GM23338 (cell line): ENCODE measurements at regions not wholly inside any gene's neighbourhood (a gene's known extent, or its start where the extent isn't known, plus 50 kb on each side); places are given as distances from the start of the nearest gene placed in this dataset.

ENCODE experiments used
- ATAC-seq: fragments of 200-7000 bp; cut with Tn5 transposase; 3 replicates; pipeline ENCODE4 v1.9.1; 2020
- DNase-seq: peaks from one replicate; pipeline ENCODE4 v3.0.0-alpha.2; 2015; ENCODE audit warnings: low spot score
- H2AFZ ChIP-seq: fragments of 200-600 bp; sonication (generic); 2 replicates; pipeline ENCODE4 v1.8.0; 2016; ENCODE audit warnings: antibody characterized with exemption, mild to moderate bottlenecking, moderate library complexity
- H3F3A ChIP-seq: fragments of 200-600 bp; sonication (generic); replicated peaks from 2 replicates; pipeline ENCODE4 v1.8.0; 2017; ENCODE audit warnings: antibody characterized with exemption, mixed run types, low read depth
- H3K27ac ChIP-seq: fragments of 200-600 bp; sonication (generic); 2 replicates; pipeline ENCODE4 v1.6.1; 2016; ENCODE audit warnings: low read depth
- H3K27me3 ChIP-seq: fragments of 200-600 bp; sonication (generic); 2 replicates; pipeline ENCODE4 v1.8.0; 2016; ENCODE audit warnings: mild to moderate bottlenecking, mixed run types, moderate library complexity; ENCODE audit not compliant: insufficient read depth
- H3K36me3 ChIP-seq: fragments of 200-600 bp; sonication (generic); 2 replicates; pipeline ENCODE4 v1.8.0; 2016; ENCODE audit warnings: mild to moderate bottlenecking; ENCODE audit not compliant: insufficient read depth
- H3K4me1 ChIP-seq: fragments of 200-600 bp; sonication (generic); 2 replicates; pipeline ENCODE4 v1.8.0; 2016; ENCODE audit warnings: mild to moderate bottlenecking, moderate library complexity; ENCODE audit not compliant: insufficient read depth
- H3K4me2 ChIP-seq: fragments of 200-600 bp; sonication (generic); 2 replicates; pipeline ENCODE4 v1.7.1; 2017; ENCODE audit warnings: mixed run types
- H3K4me3 ChIP-seq: fragments of 200-600 bp; sonication (generic); 2 replicates; pipeline ENCODE4 v1.6.1; 2016; ENCODE audit warnings: mixed run types
- H3K79me2 ChIP-seq: fragments of 200-600 bp; sonication (generic); replicated peaks from 2 replicates; pipeline ENCODE4 v1.8.0; 2017; ENCODE audit warnings: mild to moderate bottlenecking; ENCODE audit not compliant: insufficient read depth
- H3K9me2 ChIP-seq: fragments of 200-600 bp; sonication (generic); 2 replicates; pipeline ENCODE4 v1.8.0; 2017; ENCODE audit not compliant: insufficient read depth
- H4K20me1 ChIP-seq: fragments of 200-600 bp; sonication (generic); replicated peaks from 2 replicates; pipeline ENCODE4 v1.8.0; 2017; ENCODE audit warnings: mild to moderate bottlenecking; ENCODE audit not compliant: insufficient read depth
- H3K27ac Mint-ChIP-seq: 2 replicates; pipeline ENCODE4 v1.8.0; 2020; ENCODE audit warnings: inconsistent platforms, mild to moderate bottlenecking, moderate library complexity, mixed read lengths
- H3K27me3 Mint-ChIP-seq: 3 replicates; pipeline ENCODE4 v1.8.0; 2022; ENCODE audit warnings: low read depth, mild to moderate bottlenecking, moderate library complexity, mixed read lengths, inconsistent platforms; ENCODE audit not compliant: insufficient read depth, poor library complexity
- H3K36me3 Mint-ChIP-seq: 3 replicates; pipeline ENCODE4 v1.8.0; 2021; ENCODE audit warnings: low read depth, mild to moderate bottlenecking, inconsistent platforms, moderate library complexity, mixed read lengths
- H3K4me1 Mint-ChIP-seq: 3 replicates; pipeline ENCODE4 v1.8.0; 2020; ENCODE audit warnings: mild to moderate bottlenecking, inconsistent platforms, mixed read lengths
- H3K4me3 Mint-ChIP-seq: 3 replicates; pipeline ENCODE4 v1.8.0; 2021; ENCODE audit warnings: moderate library complexity, mild to moderate bottlenecking, inconsistent platforms, mixed read lengths
- H3K9me3 Mint-ChIP-seq: 3 replicates; pipeline ENCODE4 v1.8.0; 2020; ENCODE audit warnings: moderate library complexity, mild to moderate bottlenecking, inconsistent platforms, mixed read lengths
- CREB1 ChIP-seq: fragments of 250-450 bp; sonication (Bioruptor Pico); IDR thresholded peaks from 2 replicates; pipeline ENCODE4 v1.5.0; 2020; ENCODE audit warnings: low read depth, mild to moderate bottlenecking, moderate library complexity
- EZH2 ChIP-seq: fragments of 200-600 bp; sonication (generic); IDR thresholded peaks from one replicate; pipeline ENCODE4 v1.8.0; 2017; ENCODE audit warnings: antibody characterized with exemption, mild to moderate bottlenecking, low read depth; ENCODE audit not compliant: unreplicated experiment
- JUNB ChIP-seq: IDR thresholded peaks from one replicate; pipeline ENCODE4 v1.6.1; 2016; ENCODE audit warnings: antibody characterized with exemption; ENCODE audit not compliant: unreplicated experiment
- NANOG ChIP-seq: IDR thresholded peaks from 2 replicates; pipeline ENCODE4 v1.6.1; 2016; ENCODE audit warnings: antibody characterized with exemption, borderline replicate concordance
- POLR2AphosphoS5 ChIP-seq: IDR thresholded peaks from 2 replicates; pipeline ENCODE4 v1.6.1; 2016; ENCODE audit warnings: antibody characterized with exemption, low read depth
- STAT1 ChIP-seq: IDR thresholded peaks from one replicate; pipeline ENCODE4 v1.6.1; 2016; ENCODE audit warnings: antibody characterized with exemption; ENCODE audit not compliant: unreplicated experiment
- ZNF114 ChIP-seq: fragments of 250-450 bp; sonication (Bioruptor Pico); IDR thresholded peaks from 2 replicates; pipeline ENCODE4 v1.5.0; 2020; ENCODE audit warnings: mild to moderate bottlenecking, moderate library complexity
- ZNF331 ChIP-seq: fragments of 250-450 bp; sonication (Bioruptor Pico); IDR thresholded peaks from 2 replicates; pipeline ENCODE4 v1.5.0; 2020; ENCODE audit warnings: low read depth, mild to moderate bottlenecking, moderate library complexity
- TF ChIP-seq, protein P1 (sequence below), 2 experiments: fragments of 200-600 bp in 1 of 2; sonication (generic) in 1 of 2; conservative IDR thresholded peaks; 2 replicates each; pipeline versions ENCODE4 v1.5.1 to v1.6.1; 2016 to 2017; ENCODE audit warnings: antibody characterized with exemption in 2 of 2, low read depth in 2 of 2, mild to moderate bottlenecking in 2 of 2, moderate library complexity in 1 of 2
- TF ChIP-seq, protein P2 (sequence below): IDR thresholded peaks from 2 replicates; pipeline ENCODE4 v1.6.1; 2016; ENCODE audit warnings: antibody characterized with exemption
- TF ChIP-seq, protein P3 (sequence below): IDR thresholded peaks from one replicate; pipeline ENCODE4 v1.6.1; 2018; ENCODE audit warnings: antibody characterized with exemption; ENCODE audit not compliant: unreplicated experiment
- TF ChIP-seq, protein P4 (sequence below): fragments of 250-450 bp; sonication (Bioruptor Pico); IDR thresholded peaks from 2 replicates; pipeline ENCODE4 v1.5.0; 2020; ENCODE audit warnings: mild to moderate bottlenecking, moderate library complexity

DNA sequence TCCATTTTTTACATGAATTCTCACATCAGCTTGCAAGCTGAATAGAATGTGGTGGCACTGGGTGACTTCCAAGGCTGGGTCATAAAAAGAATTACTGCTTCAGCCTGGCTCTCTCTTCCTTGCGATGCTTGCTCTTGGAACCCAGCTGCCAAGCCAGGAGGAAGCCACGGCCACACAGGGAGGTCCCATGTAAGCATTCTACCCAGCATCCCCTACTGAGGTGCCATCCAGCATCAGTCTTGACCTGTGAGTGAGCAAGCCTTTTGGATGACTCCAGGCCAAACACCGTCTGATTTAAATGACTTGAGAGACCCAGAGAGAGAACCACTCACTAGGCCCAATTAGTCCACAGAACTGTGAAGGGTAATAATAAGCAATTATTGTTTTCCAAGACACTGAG, 750.3 kb upstream of the RAB6C start:
- Mint-ChIP-seq H3K4me3 (no peak overlapping the region), H3K27ac (no peak overlapping the region), H3K27me3 (no peaks in the 10 kb centered on the region), H3K9me3 (no peaks in the 10 kb centered on the region), H3K36me3 (no peaks in the 10 kb centered on the region), H3K4me1 (no peaks in the 10 kb centered on the region)
- Histone ChIP-seq H2AFZ (no peak overlapping the region), H3K36me3 (no peaks in the 10 kb centered on the region), H3K4me3 (no peak overlapping the region), H3K9me2 (0 out of 2 replicates have a peak, but pooled peaks cover 3% of the 10 kb centered on the region), H4K20me1 (no peaks in the 10 kb centered on the region), H3K27ac (no peak overlapping the region), H3F3A (no peaks in the 10 kb centered on the region), H3K27me3 (no peaks in the 10 kb centered on the region), H3K4me1 (no peaks in the 10 kb centered on the region), H3K79me2 (no peaks in the 10 kb centered on the region), H3K4me2 (no peak overlapping the region)
- ATAC-seq (no peak), DNase-seq (no peak)
- TF ChIP-seq, protein P1, sequence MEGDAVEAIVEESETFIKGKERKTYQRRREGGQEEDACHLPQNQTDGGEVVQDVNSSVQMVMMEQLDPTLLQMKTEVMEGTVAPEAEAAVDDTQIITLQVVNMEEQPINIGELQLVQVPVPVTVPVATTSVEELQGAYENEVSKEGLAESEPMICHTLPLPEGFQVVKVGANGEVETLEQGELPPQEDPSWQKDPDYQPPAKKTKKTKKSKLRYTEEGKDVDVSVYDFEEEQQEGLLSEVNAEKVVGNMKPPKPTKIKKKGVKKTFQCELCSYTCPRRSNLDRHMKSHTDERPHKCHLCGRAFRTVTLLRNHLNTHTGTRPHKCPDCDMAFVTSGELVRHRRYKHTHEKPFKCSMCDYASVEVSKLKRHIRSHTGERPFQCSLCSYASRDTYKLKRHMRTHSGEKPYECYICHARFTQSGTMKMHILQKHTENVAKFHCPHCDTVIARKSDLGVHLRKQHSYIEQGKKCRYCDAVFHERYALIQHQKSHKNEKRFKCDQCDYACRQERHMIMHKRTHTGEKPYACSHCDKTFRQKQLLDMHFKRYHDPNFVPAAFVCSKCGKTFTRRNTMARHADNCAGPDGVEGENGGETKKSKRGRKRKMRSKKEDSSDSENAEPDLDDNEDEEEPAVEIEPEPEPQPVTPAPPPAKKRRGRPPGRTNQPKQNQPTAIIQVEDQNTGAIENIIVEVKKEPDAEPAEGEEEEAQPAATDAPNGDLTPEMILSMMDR (conservative IDR thresholded peaks at IDR 0.05; ENCODE audit: low read depth in 2 of 2) = no peak
- TF ChIP-seq POLR2AphosphoS5 (no peak), CREB1 (CRISPR knock-in tag) (no peak), STAT1 (no peak), JUNB (no peak), ZNF114 (CRISPR knock-in tag) (no peak), NANOG (no peak), EZH2 (no peak), ZNF331 (CRISPR knock-in tag) (no peak)
- TF ChIP-seq, protein P2, sequence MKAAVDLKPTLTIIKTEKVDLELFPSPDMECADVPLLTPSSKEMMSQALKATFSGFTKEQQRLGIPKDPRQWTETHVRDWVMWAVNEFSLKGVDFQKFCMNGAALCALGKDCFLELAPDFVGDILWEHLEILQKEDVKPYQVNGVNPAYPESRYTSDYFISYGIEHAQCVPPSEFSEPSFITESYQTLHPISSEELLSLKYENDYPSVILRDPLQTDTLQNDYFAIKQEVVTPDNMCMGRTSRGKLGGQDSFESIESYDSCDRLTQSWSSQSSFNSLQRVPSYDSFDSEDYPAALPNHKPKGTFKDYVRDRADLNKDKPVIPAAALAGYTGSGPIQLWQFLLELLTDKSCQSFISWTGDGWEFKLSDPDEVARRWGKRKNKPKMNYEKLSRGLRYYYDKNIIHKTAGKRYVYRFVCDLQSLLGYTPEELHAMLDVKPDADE = no peak
- TF ChIP-seq, protein P3, sequence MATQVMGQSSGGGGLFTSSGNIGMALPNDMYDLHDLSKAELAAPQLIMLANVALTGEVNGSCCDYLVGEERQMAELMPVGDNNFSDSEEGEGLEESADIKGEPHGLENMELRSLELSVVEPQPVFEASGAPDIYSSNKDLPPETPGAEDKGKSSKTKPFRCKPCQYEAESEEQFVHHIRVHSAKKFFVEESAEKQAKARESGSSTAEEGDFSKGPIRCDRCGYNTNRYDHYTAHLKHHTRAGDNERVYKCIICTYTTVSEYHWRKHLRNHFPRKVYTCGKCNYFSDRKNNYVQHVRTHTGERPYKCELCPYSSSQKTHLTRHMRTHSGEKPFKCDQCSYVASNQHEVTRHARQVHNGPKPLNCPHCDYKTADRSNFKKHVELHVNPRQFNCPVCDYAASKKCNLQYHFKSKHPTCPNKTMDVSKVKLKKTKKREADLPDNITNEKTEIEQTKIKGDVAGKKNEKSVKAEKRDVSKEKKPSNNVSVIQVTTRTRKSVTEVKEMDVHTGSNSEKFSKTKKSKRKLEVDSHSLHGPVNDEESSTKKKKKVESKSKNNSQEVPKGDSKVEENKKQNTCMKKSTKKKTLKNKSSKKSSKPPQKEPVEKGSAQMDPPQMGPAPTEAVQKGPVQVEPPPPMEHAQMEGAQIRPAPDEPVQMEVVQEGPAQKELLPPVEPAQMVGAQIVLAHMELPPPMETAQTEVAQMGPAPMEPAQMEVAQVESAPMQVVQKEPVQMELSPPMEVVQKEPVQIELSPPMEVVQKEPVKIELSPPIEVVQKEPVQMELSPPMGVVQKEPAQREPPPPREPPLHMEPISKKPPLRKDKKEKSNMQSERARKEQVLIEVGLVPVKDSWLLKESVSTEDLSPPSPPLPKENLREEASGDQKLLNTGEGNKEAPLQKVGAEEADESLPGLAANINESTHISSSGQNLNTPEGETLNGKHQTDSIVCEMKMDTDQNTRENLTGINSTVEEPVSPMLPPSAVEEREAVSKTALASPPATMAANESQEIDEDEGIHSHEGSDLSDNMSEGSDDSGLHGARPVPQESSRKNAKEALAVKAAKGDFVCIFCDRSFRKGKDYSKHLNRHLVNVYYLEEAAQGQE = no peak
- TF ChIP-seq, protein P4, sequence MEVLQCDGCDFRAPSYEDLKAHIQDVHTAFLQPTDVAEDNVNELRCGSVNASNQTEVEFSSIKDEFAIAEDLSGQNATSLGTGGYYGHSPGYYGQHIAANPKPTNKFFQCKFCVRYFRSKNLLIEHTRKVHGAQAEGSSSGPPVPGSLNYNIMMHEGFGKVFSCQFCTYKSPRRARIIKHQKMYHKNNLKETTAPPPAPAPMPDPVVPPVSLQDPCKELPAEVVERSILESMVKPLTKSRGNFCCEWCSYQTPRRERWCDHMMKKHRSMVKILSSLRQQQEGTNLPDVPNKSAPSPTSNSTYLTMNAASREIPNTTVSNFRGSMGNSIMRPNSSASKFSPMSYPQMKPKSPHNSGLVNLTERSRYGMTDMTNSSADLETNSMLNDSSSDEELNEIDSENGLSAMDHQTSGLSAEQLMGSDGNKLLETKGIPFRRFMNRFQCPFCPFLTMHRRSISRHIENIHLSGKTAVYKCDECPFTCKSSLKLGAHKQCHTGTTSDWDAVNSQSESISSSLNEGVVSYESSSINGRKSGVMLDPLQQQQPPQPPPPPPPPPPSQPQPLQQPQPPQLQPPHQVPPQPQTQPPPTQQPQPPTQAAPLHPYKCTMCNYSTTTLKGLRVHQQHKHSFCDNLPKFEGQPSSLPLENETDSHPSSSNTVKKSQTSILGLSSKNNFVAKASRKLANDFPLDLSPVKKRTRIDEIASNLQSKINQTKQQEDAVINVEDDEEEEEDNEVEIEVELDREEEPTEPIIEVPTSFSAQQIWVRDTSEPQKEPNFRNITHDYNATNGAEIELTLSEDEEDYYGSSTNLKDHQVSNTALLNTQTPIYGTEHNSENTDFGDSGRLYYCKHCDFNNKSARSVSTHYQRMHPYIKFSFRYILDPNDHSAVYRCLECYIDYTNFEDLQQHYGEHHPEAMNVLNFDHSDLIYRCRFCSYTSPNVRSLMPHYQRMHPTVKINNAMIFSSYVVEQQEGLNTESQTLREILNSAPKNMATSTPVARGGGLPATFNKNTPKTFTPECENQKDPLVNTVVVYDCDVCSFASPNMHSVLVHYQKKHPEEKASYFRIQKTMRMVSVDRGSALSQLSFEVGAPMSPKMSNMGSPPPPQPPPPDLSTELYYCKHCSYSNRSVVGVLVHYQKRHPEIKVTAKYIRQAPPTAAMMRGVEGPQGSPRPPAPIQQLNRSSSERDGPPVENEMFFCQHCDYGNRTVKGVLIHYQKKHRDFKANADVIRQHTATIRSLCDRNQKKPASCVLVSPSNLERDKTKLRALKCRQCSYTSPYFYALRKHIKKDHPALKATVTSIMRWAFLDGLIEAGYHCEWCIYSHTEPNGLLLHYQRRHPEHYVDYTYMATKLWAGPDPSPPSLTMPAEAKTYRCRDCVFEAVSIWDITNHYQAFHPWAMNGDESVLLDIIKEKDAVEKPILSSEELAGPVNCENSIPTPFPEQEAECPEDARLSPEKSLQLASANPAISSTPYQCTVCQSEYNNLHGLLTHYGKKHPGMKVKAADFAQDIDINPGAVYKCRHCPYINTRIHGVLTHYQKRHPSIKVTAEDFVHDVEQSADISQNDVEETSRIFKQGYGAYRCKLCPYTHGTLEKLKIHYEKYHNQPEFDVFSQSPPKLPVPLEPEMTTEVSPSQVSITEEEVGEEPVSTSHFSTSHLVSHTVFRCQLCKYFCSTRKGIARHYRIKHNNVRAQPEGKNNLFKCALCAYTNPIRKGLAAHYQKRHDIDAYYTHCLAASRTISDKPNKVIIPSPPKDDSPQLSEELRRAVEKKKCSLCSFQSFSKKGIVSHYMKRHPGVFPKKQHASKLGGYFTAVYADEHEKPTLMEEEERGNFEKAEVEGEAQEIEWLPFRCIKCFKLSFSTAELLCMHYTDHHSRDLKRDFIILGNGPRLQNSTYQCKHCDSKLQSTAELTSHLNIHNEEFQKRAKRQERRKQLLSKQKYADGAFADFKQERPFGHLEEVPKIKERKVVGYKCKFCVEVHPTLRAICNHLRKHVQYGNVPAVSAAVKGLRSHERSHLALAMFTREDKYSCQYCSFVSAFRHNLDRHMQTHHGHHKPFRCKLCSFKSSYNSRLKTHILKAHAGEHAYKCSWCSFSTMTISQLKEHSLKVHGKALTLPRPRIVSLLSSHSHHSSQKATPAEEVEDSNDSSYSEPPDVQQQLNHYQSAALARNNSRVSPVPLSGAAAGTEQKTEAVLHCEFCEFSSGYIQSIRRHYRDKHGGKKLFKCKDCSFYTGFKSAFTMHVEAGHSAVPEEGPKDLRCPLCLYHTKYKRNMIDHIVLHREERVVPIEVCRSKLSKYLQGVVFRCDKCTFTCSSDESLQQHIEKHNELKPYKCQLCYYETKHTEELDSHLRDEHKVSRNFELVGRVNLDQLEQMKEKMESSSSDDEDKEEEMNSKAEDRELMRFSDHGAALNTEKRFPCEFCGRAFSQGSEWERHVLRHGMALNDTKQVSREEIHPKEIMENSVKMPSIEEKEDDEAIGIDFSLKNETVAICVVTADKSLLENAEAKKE (CRISPR knock-in tag) = no peak
